ENCODE measurements at regions not wholly inside any gene's neighbourhood (a gene's known extent, or its start where the extent isn't known, plus 50 kb on each side); places are given as distances from the start of the nearest gene placed in this dataset.

- WGBS, 4 donors, result 51 to 60% (median 52%) methylated on average over 3 of the region's 3 CpGs
- Histone ChIP-seq H3K4me3 (no peak overlapping the region), H3K27ac (no peak overlapping the region), H3K9me3 (no peaks in the 10 kb centered on the region), H3K36me3 (no peaks in the 10 kb centered on the region), H3K4me1 (no peaks in the 10 kb centered on the region), H3K27me3 (peaks cover 0 to 43% (median 4%) of the 10 kb centered on the region in 9 donors)
- no peak for DNase-seq
- ATAC-seq, result peak in 1 of 4 donors; percentile 30
- intact Hi-C loops (cut with DNase I), result no loop called here
- TF ChIP-seq POLR2A (IDR thresholded peaks at IDR 0.05), result no peak
- TF ChIP-seq, protein P1, sequence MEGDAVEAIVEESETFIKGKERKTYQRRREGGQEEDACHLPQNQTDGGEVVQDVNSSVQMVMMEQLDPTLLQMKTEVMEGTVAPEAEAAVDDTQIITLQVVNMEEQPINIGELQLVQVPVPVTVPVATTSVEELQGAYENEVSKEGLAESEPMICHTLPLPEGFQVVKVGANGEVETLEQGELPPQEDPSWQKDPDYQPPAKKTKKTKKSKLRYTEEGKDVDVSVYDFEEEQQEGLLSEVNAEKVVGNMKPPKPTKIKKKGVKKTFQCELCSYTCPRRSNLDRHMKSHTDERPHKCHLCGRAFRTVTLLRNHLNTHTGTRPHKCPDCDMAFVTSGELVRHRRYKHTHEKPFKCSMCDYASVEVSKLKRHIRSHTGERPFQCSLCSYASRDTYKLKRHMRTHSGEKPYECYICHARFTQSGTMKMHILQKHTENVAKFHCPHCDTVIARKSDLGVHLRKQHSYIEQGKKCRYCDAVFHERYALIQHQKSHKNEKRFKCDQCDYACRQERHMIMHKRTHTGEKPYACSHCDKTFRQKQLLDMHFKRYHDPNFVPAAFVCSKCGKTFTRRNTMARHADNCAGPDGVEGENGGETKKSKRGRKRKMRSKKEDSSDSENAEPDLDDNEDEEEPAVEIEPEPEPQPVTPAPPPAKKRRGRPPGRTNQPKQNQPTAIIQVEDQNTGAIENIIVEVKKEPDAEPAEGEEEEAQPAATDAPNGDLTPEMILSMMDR (IDR thresholded peaks at IDR 0.05), result no peak
Measured at GRCh38 chr17:34493917-34494316, 85.5 kb upstream of the TMEM132E start.

- H3K36me3 ChIP-seq, result no peaks in the 10 kb centered on the region
- intact Hi-C loops (cut with DNase I), result no loop called here
- no peak overlapping the region for H3K27ac ChIP-seq
- peaks cover 0 to 10% (median 0%) of the 10 kb centered on the region in 12 donors for H3K4me1 ChIP-seq
- no peak for DNase-seq
- H3K4me3 ChIP-seq, result no peak overlapping the region
- no peak for ATAC-seq
- TF ChIP-seq POLR2A (IDR thresholded peaks at IDR 0.05), result no peak
- TF ChIP-seq, protein P1 (IDR thresholded peaks at IDR 0.05), result no peak
- WGBS, 4 donors, result 18 to 30% (median 22%) methylated on average over 10 to 12 of the region's 12 CpGs
- peaks cover 0 to 62% (median 21%) of the 10 kb centered on the region in 9 donors for H3K27me3 ChIP-seq
- no peaks in the 10 kb centered on the region for H3K9me3 ChIP-seq
Measured at GRCh38 chr17:34487626-34488025, 91.8 kb upstream of the TMEM132E start.

GRCh38 chr17:34486761-34487160 is 92.6 kb upstream of the TMEM132E start:
- 55 to 58% (median 56%) methylated on average over 8 of the region's 8 CpGs for WGBS, 4 donors
- Histone ChIP-seq H3K4me3 (no peak overlapping the region), H3K36me3 (no peaks in the 10 kb centered on the region), H3K4me1 (peaks cover 0 to 10% (median 0%) of the 10 kb centered on the region in 12 donors), H3K27ac (no peak overlapping the region), H3K27me3 (peaks cover 0 to 67% (median 21%) of the 10 kb centered on the region in 9 donors), H3K9me3 (no peaks in the 10 kb centered on the region)
- no peak for ATAC-seq
- TF ChIP-seq, protein P1 (IDR thresholded peaks at IDR 0.05), result no peak
- no peak for TF ChIP-seq POLR2A (IDR thresholded peaks at IDR 0.05)
- DNase-seq, result no peak
- intact Hi-C loops (cut with DNase I), result no loop called here

DNA sequence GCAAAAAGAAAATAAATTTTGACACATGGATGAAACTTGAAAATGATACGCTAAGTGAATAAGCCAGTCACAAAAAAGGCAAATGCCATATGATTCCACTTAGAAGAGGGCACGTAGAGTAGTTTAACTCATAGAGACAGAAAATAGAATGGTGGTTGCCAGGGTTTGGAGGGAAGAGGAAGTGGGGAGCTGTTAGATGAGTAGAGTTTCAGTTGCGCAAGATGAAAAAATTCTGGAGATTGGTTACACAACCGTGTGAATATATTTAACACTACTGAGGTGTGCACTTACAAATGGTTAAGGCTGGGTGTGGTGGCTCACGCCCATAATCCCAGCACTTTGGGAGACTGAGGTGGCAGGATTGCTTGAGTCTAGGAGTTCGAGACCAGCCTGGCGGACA is 93.4 kb upstream of the TMEM132E start:
- TF ChIP-seq POLR2A (IDR thresholded peaks at IDR 0.05), result no peak
- TF ChIP-seq, protein P1 (IDR thresholded peaks at IDR 0.05), result no peak
- Histone ChIP-seq H3K4me1 (peaks cover 0 to 10% (median 0%) of the 10 kb centered on the region in 12 donors), H3K4me3 (no peak overlapping the region), H3K27me3 (peaks cover 0 to 69% (median 25%) of the 10 kb centered on the region in 9 donors), H3K36me3 (no peaks in the 10 kb centered on the region), H3K27ac (no peak overlapping the region), H3K9me3 (no peaks in the 10 kb centered on the region)
- no peak for DNase-seq
- 64 to 78% (median 73%) methylated on average over 7 of the region's 7 CpGs for WGBS, 4 donors
- intact Hi-C loops (cut with DNase I), result no loop called here
- ATAC-seq, result no peak

Data from heart left ventricle (tissue), 16 donors.